Osteocyte (in vitro differentiated cells): ENCODE measurements at regions not wholly inside any gene's neighbourhood (a gene's known extent, or its start where the extent isn't known, plus 50 kb on each side); places are given as distances from the start of the nearest gene placed in this dataset.

Experiments used
- DNase-seq: peaks from one replicate; pipeline ENCODE4 v3.0.0; 2021; ENCODE audit warnings: mixed read lengths; ENCODE audit not compliant: unreplicated experiment; ENCODE audit errors: extremely low spot score
- H3K27ac Mint-ChIP-seq: one replicate; pipeline ENCODE4 v1.8.0; 2021; ENCODE audit warnings: mild to moderate bottlenecking, mixed read lengths; ENCODE audit not compliant: unreplicated experiment
- H3K27me3 Mint-ChIP-seq: one replicate; pipeline ENCODE4 v1.8.0; 2021; ENCODE audit warnings: mixed read lengths; ENCODE audit not compliant: unreplicated experiment
- H3K36me3 Mint-ChIP-seq: one replicate; pipeline ENCODE4 v1.8.0; 2021; ENCODE audit warnings: mixed read lengths; ENCODE audit not compliant: unreplicated experiment
- H3K4me1 Mint-ChIP-seq: one replicate; pipeline ENCODE4 v1.8.0; 2021; ENCODE audit warnings: mixed read lengths; ENCODE audit not compliant: unreplicated experiment
- H3K4me3 Mint-ChIP-seq: one replicate; pipeline ENCODE4 v1.8.0; 2021; ENCODE audit warnings: mild to moderate bottlenecking, moderate library complexity, mixed read lengths; ENCODE audit not compliant: unreplicated experiment
- H3K9me3 Mint-ChIP-seq: one replicate; pipeline ENCODE4 v1.8.0; 2021; ENCODE audit warnings: mixed read lengths; ENCODE audit not compliant: unreplicated experiment
- TF ChIP-seq, protein P1 (sequence below): fragments of 200-600 bp; sonication (generic); IDR thresholded peaks from 2 replicates; pipeline ENCODE4 v1.5.0; 2021; ENCODE audit warnings: antibody characterized with exemption, mild to moderate bottlenecking, moderate library complexity

DNA sequence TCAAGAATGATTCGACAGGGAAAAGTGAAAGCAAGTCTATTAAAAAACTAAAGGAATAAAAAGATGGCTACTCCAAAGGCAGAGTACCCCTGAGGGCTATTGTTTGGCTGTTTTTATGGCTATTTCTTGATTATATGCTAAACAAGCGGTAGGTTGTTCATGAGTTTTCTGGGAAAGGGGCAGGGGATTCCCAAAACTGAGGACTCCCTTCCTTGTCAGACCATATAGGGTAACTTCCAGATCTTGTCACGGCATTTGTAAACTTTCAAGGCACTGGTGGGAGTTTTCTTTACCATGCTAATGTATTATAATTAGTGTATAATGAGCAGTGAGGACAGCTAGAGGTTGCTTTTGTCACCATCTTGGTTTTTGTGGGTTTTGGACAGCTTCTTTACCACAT, 474.9 kb upstream of the MC4R start:
- TF ChIP-seq, protein P1, sequence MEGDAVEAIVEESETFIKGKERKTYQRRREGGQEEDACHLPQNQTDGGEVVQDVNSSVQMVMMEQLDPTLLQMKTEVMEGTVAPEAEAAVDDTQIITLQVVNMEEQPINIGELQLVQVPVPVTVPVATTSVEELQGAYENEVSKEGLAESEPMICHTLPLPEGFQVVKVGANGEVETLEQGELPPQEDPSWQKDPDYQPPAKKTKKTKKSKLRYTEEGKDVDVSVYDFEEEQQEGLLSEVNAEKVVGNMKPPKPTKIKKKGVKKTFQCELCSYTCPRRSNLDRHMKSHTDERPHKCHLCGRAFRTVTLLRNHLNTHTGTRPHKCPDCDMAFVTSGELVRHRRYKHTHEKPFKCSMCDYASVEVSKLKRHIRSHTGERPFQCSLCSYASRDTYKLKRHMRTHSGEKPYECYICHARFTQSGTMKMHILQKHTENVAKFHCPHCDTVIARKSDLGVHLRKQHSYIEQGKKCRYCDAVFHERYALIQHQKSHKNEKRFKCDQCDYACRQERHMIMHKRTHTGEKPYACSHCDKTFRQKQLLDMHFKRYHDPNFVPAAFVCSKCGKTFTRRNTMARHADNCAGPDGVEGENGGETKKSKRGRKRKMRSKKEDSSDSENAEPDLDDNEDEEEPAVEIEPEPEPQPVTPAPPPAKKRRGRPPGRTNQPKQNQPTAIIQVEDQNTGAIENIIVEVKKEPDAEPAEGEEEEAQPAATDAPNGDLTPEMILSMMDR = no peak
- H3K4me1 Mint-ChIP-seq = no peaks in the 10 kb centered on the region

GRCh38 chr18:60861575-60861974, 471.7 kb upstream of the CDH20 start:
- Mint-ChIP-seq H3K9me3 (no peaks in the 10 kb centered on the region), H3K36me3 (no peaks in the 10 kb centered on the region)

More for the DNA sequence above, 474.9 kb upstream of the MC4R start:
- H3K36me3 Mint-ChIP-seq = no peaks in the 10 kb centered on the region
- H3K9me3 Mint-ChIP-seq = peaks cover 5% of the 10 kb centered on the region
- no peak for DNase-seq
- H3K27ac Mint-ChIP-seq = no peak overlapping the region
- no peak overlapping the region for H3K4me3 Mint-ChIP-seq
- H3K27me3 Mint-ChIP-seq = peaks cover 10% of the 10 kb centered on the region

DNA sequence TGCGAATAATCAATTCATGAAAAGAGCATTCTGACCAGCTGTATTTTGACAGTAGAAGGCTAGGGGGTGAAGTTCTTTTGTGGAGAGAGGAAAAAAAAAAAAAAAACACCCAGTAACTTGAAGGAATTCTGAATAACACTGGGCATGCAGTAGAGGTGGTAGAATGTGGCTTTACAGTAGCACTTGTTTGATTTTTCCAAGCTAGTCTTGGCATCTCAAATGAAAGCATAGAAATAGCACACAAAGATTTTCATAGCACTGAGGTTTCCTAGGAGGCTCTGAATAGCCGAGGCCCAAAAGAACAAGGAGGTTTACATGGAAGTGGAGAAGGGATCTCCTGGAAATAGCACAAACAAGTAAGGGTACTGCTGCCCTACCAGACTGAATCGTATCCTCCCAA, 470.2 kb upstream of the CDH20 start:
- DNase-seq = no peak
- H3K27ac Mint-ChIP-seq = no peak overlapping the region
- peaks cover 33% of the 10 kb centered on the region for H3K27me3 Mint-ChIP-seq
- H3K4me1 Mint-ChIP-seq = peaks cover 13% of the 10 kb centered on the region
- no peaks in the 10 kb centered on the region for H3K9me3 Mint-ChIP-seq
- H3K4me3 Mint-ChIP-seq = no peak overlapping the region
- TF ChIP-seq, protein P1 = no peak
- H3K36me3 Mint-ChIP-seq = no peaks in the 10 kb centered on the region

More at GRCh38 chr18:60861575-60861974, 471.7 kb upstream of the CDH20 start:
- Mint-ChIP-seq H3K27me3 (peaks cover 38% of the 10 kb centered on the region), H3K4me1 (peaks cover 13% of the 10 kb centered on the region), H3K4me3 (no peak overlapping the region), H3K27ac (no peak overlapping the region)
- DNase-seq = no peak
- TF ChIP-seq, protein P1 = no peak

GRCh38 chr18:60865801-60866200, 467.4 kb upstream of the CDH20 start:
- no peaks in the 10 kb centered on the region for H3K36me3 Mint-ChIP-seq
- H3K9me3 Mint-ChIP-seq = no peaks in the 10 kb centered on the region
- no peak overlapping the region for H3K27ac Mint-ChIP-seq
- no peak for DNase-seq
- peaks cover 32% of the 10 kb centered on the region for H3K27me3 Mint-ChIP-seq
- H3K4me3 Mint-ChIP-seq = no peak overlapping the region
- TF ChIP-seq, protein P1 = no peak
- peaks cover 7% of the 10 kb centered on the region for H3K4me1 Mint-ChIP-seq

GRCh38 chr18:60870261-60871153, 462.7 kb upstream of the CDH20 start:
- no peak overlapping the region for H3K27ac Mint-ChIP-seq
- TF ChIP-seq, protein P1 = no peak
- peaks cover 3% of the 10 kb centered on the region for H3K4me1 Mint-ChIP-seq
- H3K27me3 Mint-ChIP-seq = peaks cover 42% of the 10 kb centered on the region
- H3K4me3 Mint-ChIP-seq = no peak overlapping the region
- no peaks in the 10 kb centered on the region for H3K36me3 Mint-ChIP-seq
- no peaks in the 10 kb centered on the region for H3K9me3 Mint-ChIP-seq
- no peak for DNase-seq
